ENCODE measurements at regions not wholly inside any gene's neighbourhood (a gene's known extent, or its start where the extent isn't known, plus 50 kb on each side); places are given as distances from the start of the nearest gene placed in this dataset.
A peak's percentile ranks its signal among the peaks of the same experiment; 100 is the strongest.

- DNase-seq = peak in 1 of 2 donors; percentile 6
These were observed 148.3 kb downstream of the PTCSC3 start for GRCh38 chr14:36028218-36028617.

DNA sequence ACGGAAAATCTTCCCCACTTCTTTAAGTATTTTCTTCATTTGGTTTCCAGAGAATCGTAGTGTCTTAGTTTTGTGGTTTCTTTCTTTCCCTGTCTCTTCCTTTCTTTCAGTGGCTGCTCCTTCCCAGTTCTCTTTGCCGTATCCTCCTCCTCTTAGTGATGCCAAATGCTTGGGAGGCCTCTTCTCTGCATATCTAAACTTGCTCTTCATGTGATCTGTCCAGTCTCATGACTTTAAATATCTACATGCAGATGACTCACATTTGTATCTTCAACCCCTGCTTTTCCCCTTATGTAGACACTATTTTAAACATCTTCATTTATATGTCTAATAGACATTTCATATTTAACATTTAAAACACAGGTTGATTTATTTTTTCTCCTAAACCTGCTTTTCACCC lies 149.2 kb downstream of the PTCSC3 start:
- no peak for DNase-seq

DNA sequence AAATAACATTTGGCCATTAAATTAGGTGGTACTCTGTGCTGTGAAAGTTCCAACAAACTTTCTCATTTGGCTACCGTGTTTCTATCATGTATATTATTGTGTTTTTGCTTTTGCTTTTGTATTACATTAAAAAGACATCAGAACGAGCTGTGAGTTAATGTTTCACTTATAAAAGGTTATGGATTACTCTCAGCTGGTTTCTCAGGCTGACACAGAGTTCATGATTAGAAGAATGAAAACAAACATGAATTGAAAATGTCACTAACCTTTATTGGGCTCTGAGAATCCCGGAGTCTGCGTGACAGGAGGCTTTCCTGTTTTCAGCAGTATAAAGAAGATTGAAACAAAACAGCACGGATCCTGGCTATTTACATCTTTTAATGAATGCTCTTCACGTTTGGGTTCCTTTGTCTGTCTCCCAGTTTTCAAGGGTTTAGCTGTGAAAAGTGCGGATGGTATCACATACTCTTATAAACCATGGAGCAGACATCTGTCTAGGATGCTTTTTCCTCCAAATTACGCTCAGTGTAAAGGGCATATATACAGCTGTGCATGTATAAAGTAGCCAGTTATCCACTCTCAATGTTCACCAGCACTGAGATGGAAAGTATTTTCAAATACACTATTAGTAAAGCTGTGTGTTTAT lies 153.6 kb downstream of the PTCSC3 start:
- no peak for DNase-seq

- DNase-seq = no peak
These were observed 154.8 kb downstream of the PTCSC3 start for GRCh38 chr14:36021591-36022320.

DNA sequence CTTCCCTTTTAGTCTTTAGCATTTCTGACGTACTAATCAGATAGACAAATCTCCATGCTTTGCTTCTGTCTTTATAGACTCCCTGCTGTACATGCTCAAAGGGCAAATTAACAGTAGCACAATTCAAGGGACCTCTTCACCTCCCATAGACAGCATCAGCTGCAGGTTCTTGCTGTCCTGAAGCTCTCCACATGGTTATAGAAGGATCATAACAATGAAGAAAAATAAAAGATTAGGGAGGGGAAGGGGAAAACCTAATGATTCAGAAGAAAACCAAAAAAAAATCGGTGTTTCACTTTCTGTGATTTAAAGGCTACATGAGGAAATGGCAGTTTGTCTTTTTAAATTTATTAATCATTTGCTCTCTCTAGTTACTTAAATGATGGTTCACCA lies 155.5 kb downstream of the PTCSC3 start:
- no peak for DNase-seq

DNA sequence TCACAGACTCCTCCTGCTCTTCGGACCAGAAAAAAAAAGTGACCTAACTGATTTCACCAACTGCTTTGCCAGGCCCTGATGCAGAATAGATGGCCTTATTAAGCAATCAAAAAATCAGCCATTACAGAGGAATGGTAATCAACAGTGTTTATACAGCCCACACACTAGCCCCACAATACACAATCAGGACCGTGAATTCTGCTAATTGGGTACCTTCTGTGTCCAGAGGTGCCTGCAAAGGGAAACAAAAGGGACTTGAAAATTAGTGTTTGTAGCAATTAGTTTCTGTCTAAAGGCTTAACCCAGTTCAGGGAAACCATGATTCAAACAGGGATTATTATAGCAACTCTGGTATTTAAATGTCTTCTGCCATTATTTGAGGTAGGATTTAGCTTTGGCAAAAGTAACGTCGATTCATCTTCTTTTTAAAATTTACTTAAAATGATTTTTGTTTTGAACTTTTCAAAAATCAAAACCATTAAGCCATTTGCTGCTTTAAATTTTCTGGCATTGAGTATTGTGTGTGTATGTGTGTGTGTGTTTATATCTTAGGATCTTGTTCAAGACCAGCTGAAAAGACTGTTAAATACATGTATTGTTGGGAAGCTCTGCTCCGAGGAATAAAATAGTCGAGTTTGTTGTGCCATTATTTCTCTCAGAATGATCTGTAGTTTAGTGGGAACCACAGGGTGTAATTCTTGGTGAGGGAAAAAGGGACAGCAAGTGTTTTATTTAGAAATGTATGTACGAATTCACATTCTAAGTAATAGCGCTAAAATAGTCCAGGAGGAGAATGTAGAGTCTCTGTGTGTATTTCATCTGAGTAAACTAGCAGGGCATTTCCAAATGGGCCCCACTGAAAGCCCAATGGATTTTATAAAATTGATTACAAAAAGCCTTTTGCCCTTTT lies 156.1 kb downstream of the PTCSC3 start:
- no peak for DNase-seq

DNA sequence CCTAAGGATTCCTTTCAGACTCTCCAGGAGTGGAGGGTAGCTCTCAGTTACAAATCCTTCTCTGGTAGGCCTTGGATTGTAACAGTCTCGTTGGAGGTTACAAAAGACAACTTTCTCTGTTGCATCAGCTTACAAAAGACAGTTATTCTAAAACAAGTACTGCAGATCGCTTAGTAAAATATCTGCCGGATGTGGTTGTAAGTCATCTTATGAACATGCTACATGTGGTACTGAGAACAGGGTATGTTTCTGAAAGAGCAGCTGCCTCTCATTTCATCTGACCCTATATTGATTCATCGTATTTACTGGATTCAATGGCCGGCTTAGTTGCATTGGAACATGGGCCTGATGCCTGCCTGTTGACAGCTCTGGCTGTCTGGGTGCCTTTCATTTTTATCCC lies 157.4 kb downstream of the PTCSC3 start:
- DNase-seq = no peak

- no peak for DNase-seq
These were observed 162.3 kb downstream of the PTCSC3 start for GRCh38 chr14:36014236-36014635.

DNA sequence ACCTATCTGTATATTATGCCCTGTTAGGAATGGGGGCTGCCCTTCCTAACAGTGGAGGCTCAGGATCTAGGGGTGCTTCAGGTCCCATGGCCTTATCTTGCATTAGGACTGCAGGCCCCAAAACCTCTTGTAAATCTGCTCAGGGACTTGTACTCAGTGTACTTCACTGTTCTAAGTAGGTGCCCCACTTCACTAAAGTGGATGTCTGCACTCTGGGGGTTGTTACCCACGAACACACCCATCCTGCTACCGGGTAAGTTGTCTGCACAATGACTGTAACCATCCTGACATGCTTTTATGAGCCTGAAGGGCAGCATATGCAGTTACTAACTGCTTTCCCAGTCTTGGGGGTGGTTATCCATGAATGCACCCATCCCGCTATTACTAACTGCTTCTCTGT lies 163.0 kb downstream of the PTCSC3 start:
- no peak for DNase-seq

GRCh38 chr14:36012621-36013020 lies 163.9 kb downstream of the PTCSC3 start:
- DNase-seq = no peak

- DNase-seq = no peak
These were observed 166.9 kb downstream of the PTCSC3 start for GRCh38 chr14:36009643-36010042.

- no peak for DNase-seq
These were observed 169.9 kb downstream of the PTCSC3 start for GRCh38 chr14:36006623-36007022.

DNA sequence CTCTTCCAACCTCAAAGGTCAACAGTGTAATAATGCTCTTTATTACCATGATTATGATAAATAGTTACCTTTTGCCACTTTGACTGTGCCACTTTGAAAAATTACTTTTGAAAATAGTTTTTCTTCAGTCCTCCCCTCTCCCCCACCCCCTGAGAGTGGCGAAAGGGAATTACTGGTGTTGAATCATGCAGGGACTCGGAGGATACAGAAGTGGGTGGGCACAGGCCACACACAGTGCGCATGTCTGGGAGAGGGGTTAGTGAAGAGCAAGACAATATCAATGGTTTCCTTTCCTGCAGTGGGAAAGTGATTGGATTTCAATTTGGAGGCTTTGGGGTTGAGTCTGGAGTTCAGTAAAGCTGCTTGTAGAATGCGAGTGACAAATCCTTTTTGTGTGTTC lies 170.9 kb downstream of the PTCSC3 start:
- DNase-seq = no peak

- DNase-seq = no peak
These were observed 174.6 kb downstream of the PTCSC3 start for GRCh38 chr14:36001936-36002335.

DNA sequence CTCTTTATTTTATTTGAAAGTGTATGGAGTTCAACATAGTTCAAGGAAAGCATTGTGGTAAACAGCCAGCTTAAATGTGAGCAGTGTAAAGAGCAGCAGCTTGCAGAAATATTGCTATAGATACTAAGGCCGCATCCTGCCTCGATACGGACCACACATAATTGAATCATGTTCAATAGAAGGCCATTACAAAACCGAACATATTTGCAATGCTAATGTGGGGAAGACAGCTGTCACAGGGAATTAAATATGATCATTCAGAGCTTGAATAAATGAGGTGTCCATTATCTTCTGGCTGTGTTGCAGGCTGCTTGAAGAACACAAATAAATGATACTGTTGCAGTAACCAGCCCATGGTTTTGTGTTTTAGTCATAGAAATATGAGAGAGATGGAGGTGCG lies 173.2 kb downstream of the BRMS1L start:
- DNase-seq = no peak

DNA sequence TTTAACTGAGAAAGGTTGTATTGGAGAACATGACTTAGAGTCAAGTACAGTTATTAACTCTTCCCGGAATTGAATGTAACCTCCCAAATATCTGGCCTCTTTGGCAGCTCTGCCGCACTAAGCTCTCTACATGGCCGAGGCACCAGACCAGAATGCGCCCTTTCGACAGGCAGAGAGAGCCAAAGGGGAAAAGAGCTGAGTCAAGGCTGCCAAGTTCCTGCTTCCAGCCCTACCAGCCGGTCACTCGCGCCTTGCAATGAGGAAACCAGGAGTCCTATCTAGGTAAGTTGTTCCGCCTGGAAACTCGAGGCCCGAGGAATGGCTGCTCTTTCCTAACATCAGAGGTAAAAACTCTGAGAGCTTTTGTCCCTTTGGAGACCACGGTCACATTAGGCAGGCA lies 172.2 kb downstream of the BRMS1L start:
- no peak for DNase-seq

GRCh38 chr14:35993684-35993960 lies 167.5 kb downstream of the BRMS1L start:
- DNase-seq = no peak

- no peak for DNase-seq
These were observed 166.9 kb downstream of the BRMS1L start for GRCh38 chr14:35992816-35993683.

DNA sequence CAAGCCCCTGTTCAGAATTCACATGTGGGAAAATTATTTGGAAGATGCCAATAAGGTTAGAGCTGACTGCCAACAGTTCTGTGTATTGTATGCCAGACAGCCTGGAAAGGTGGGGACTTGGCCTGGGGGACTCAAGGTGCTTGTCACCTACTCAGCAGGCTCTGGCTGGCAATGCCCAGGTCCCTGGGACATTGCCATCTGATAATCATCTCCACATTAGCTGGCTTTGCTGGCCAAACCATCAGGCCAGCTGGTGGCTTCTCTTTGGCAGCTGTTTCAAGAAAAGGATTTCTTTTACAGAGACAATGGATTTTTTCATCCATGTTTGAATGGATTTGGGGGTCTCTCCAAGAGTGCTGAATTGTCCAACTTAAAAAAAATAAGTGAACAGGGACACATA lies 165.2 kb downstream of the BRMS1L start:
- no peak for DNase-seq

- no peak for DNase-seq
These were observed 163.6 kb downstream of the BRMS1L start for GRCh38 chr14:35989736-35990135.

- DNase-seq = no peak
These were observed 163.0 kb downstream of the BRMS1L start for GRCh38 chr14:35988972-35989690.

GRCh38 chr14:35988550-35988949 lies 162.4 kb downstream of the BRMS1L start:
- no peak for DNase-seq

All from stimulated activated CD4-positive, alpha-beta T cell treated with anti-CD3 and anti-CD28 coated beads, Interleukin-2, amount 100 ng/mL, for 24 hours (primary cell).